HG03460 (cell line): ENCODE measurements at regions not wholly inside any gene's neighbourhood (a gene's known extent, or its start where the extent isn't known, plus 50 kb on each side); places are given as distances from the start of the nearest gene placed in this dataset.

Experiments used
- ATAC-seq: cut with Tn5 transposase; IDR thresholded peaks from one replicate; pipeline ENCODE4 v1.9.1; 2021; ENCODE audit not compliant: unreplicated experiment

GRCh38 chr2:145481334-145481922, 961.5 kb upstream of the ZEB2 start:
- no peak for ATAC-seq

- ATAC-seq, result no peak
Observed at GRCh38 chr2:145464866-145465265, 944.9 kb upstream of the ZEB2 start.

- ATAC-seq, result no peak
Observed at GRCh38 chr2:145460112-145460511, 940.2 kb upstream of the ZEB2 start.

- no peak for ATAC-seq
Observed at GRCh38 chr2:145431181-145431951, 911.4 kb upstream of the ZEB2 start.

GRCh38 chr2:145423809-145424208, 903.9 kb upstream of the ZEB2 start:
- ATAC-seq, result no peak

GRCh38 chr2:145422576-145422975, 902.7 kb upstream of the ZEB2 start:
- ATAC-seq, result no peak

GRCh38 chr2:145421841-145422240, 901.9 kb upstream of the ZEB2 start:
- ATAC-seq, result no peak

GRCh38 chr2:145416640-145417039, 896.7 kb upstream of the ZEB2 start:
- no peak for ATAC-seq

GRCh38 chr2:145415151-145415550, 895.2 kb upstream of the ZEB2 start:
- no peak for ATAC-seq

GRCh38 chr2:145413261-145414030, 893.5 kb upstream of the ZEB2 start:
- no peak for ATAC-seq

- ATAC-seq, result peak; percentile 41
Observed at GRCh38 chr2:145412155-145412554, 892.2 kb upstream of the ZEB2 start.

- peak; percentile 94 for ATAC-seq
Observed at GRCh38 chr2:145411493-145411892, 891.6 kb upstream of the ZEB2 start.

GRCh38 chr2:145410086-145410485, 890.2 kb upstream of the ZEB2 start:
- no peak for ATAC-seq

GRCh38 chr2:145408980-145409379, 889.1 kb upstream of the ZEB2 start:
- ATAC-seq, result no peak

GRCh38 chr2:145404690-145405089, 884.8 kb upstream of the ZEB2 start:
- ATAC-seq, result no peak

GRCh38 chr2:145402706-145403277, 882.9 kb upstream of the ZEB2 start:
- ATAC-seq, result no peak

GRCh38 chr2:145399131-145399530, 879.2 kb upstream of the ZEB2 start:
- ATAC-seq, result no peak

GRCh38 chr2:145394181-145394580, 874.3 kb upstream of the ZEB2 start:
- no peak for ATAC-seq

- ATAC-seq, result no peak
Observed at GRCh38 chr2:145386973-145387372, 867.1 kb upstream of the ZEB2 start.

- no peak for ATAC-seq
Observed at GRCh38 chr2:145383961-145384360, 864.0 kb upstream of the ZEB2 start.

GRCh38 chr2:145380436-145381017, 860.6 kb upstream of the ZEB2 start:
- ATAC-seq, result no peak
